ENCODE measurements at regions not wholly inside any gene's neighbourhood (a gene's known extent, or its start where the extent isn't known, plus 50 kb on each side); places are given as distances from the start of the nearest gene placed in this dataset.

- ATAC-seq (ENCODE audit: poor library complexity): no peak
- Histone ChIP-seq H3K4me1 (ENCODE audit: insufficient read depth, low read length) (no peaks in the 10 kb centered on the region), H3K27me3 (ENCODE audit: control insufficient read depth in 1 of 2, insufficient read depth in 2 of 2, low read length in 2 of 2) (no peaks in the 10 kb centered on the region), H3K36me3 (ENCODE audit: insufficient read depth, low read length) (no peaks in the 10 kb centered on the region), H3K9me3 (ENCODE audit: control insufficient read depth in 1 of 2, insufficient read depth in 1 of 2, low read length in 2 of 2) (no peaks in the 10 kb centered on the region), H3K4me3 (ENCODE audit: low read length) (no peak overlapping the region), H3K27ac (ENCODE audit: low read depth in 1 of 2, low read length in 2 of 2) (no peak overlapping the region)
- Mint-ChIP-seq H3K4me3 (no peak overlapping the region), H3K27ac (no peak overlapping the region), H3K9me3 (peaks cover 3% of the 10 kb centered on the region), H3K36me3 (ENCODE audit: low read depth) (no peaks in the 10 kb centered on the region), H3K4me1 (ENCODE audit: low read depth) (no peaks in the 10 kb centered on the region), H3K27me3 (no peaks in the 10 kb centered on the region)
- CTCF ChIA-PET: no interaction called here
- intact Hi-C loops (cut with DNase I, micrococcal nuclease): no loop called here
- POLR2A ChIA-PET: no interaction called here
- no peak for TF ChIP-seq CTCF (IDR thresholded peaks at IDR 0.05)
- DNase-seq: no peak
These were observed 122.0 kb upstream of the FSTL5 start for GRCh38 chr4:162285753-162286152.

- no peaks in the 10 kb centered on the region for H3K9me3 ChIP-seq (ENCODE audit: control insufficient read depth in 1 of 2, insufficient read depth in 1 of 2, low read length in 2 of 2)
- H3K4me3 Mint-ChIP-seq: no peak overlapping the region
- no peaks in the 10 kb centered on the region for H3K36me3 Mint-ChIP-seq (ENCODE audit: low read depth)
- H3K27ac Mint-ChIP-seq: no peak overlapping the region
- intact Hi-C loops (cut with DNase I, micrococcal nuclease): no loop called here
- DNase-seq (no peak), ATAC-seq (ENCODE audit: poor library complexity) (no peak)
- no peaks in the 10 kb centered on the region for H3K36me3 ChIP-seq (ENCODE audit: insufficient read depth, low read length)
- no peaks in the 10 kb centered on the region for H3K4me1 ChIP-seq (ENCODE audit: insufficient read depth, low read length)
- no peaks in the 10 kb centered on the region for H3K27me3 Mint-ChIP-seq
- CTCF ChIA-PET: no interaction called here
- no peaks in the 10 kb centered on the region for H3K4me1 Mint-ChIP-seq (ENCODE audit: low read depth)
- no peak for TF ChIP-seq CTCF (IDR thresholded peaks at IDR 0.05)
- H3K9me3 Mint-ChIP-seq: no peaks in the 10 kb centered on the region
- POLR2A ChIA-PET: no interaction called here
- H3K27me3 ChIP-seq (ENCODE audit: control insufficient read depth in 1 of 2, insufficient read depth in 2 of 2, low read length in 2 of 2): no peaks in the 10 kb centered on the region
- no peak overlapping the region for H3K4me3 ChIP-seq (ENCODE audit: low read length)
- H3K27ac ChIP-seq (ENCODE audit: low read depth in 1 of 2, low read length in 2 of 2): no peak overlapping the region
These were observed 118.9 kb upstream of the FSTL5 start for GRCh38 chr4:162282684-162283083.

GRCh38 chr4:162274354-162274753 is 110.6 kb upstream of the FSTL5 start:
- ATAC-seq (ENCODE audit: poor library complexity) (no peak), DNase-seq (peak in 3 of 14 experiments; percentile 7 to 27 (median 16))
- Mint-ChIP-seq H3K27ac (no peak overlapping the region), H3K9me3 (peaks cover 2% of the 10 kb centered on the region), H3K36me3 (ENCODE audit: low read depth) (no peaks in the 10 kb centered on the region), H3K4me1 (ENCODE audit: low read depth) (no peaks in the 10 kb centered on the region), H3K27me3 (no peaks in the 10 kb centered on the region), H3K4me3 (no peak overlapping the region)
- Histone ChIP-seq H3K9me3 (ENCODE audit: control insufficient read depth in 1 of 2, insufficient read depth in 1 of 2, low read length in 2 of 2) (no peaks in the 10 kb centered on the region), H3K4me1 (ENCODE audit: insufficient read depth, low read length) (no peaks in the 10 kb centered on the region), H3K4me3 (ENCODE audit: low read length) (no peak overlapping the region), H3K36me3 (ENCODE audit: insufficient read depth, low read length) (no peaks in the 10 kb centered on the region), H3K27ac (ENCODE audit: low read depth in 1 of 2, low read length in 2 of 2) (no peak overlapping the region), H3K27me3 (ENCODE audit: control insufficient read depth in 1 of 2, insufficient read depth in 2 of 2, low read length in 2 of 2) (no peaks in the 10 kb centered on the region)
- CTCF ChIA-PET: no interaction called here
- TF ChIP-seq CTCF (IDR thresholded peaks at IDR 0.05): no peak
- intact Hi-C loops (cut with DNase I, micrococcal nuclease): no loop called here
- POLR2A ChIA-PET: no interaction called here
